Cardiac septum (tissue), 1 donor: ENCODE measurements at regions not wholly inside any gene's neighbourhood (a gene's known extent, or its start where the extent isn't known, plus 50 kb on each side); places are given as distances from the start of the nearest gene placed in this dataset.

ENCODE experiments used
- DNase-seq: peaks from one replicate; pipeline ENCODE4 v3.0.0-alpha.2; 2020; ENCODE audit warnings: low spot score
- intact Hi-C: fragments of 100-400 bp; cut with DNase I; formaldehyde crosslinking; loops from one replicate; pipeline ENCODE4 v1.14.0; 2022
- donor health status: DM: no; HTN: no; CAD: no.

- DNase-seq: no peak
- intact Hi-C loops: no loop called here
Measured at GRCh38 chr7:67406976-67407375, 410.3 kb downstream of the TYW1 start.

GRCh38 chr7:67407392-67408071, 410.9 kb downstream of the TYW1 start:
- no peak for DNase-seq
- intact Hi-C loops: no loop called here

- DNase-seq: no peak
- intact Hi-C loops: no loop called here
Measured at GRCh38 chr7:67408109-67408508, 411.5 kb downstream of the TYW1 start.

- intact Hi-C loops: no loop called here
Measured at GRCh38 chr7:67413670-67414069, 417.0 kb downstream of the TYW1 start.

GRCh38 chr7:67414858-67415257, 418.2 kb downstream of the TYW1 start:
- intact Hi-C loops: no loop called here

More at GRCh38 chr7:67413670-67414069, 417.0 kb downstream of the TYW1 start:
- DNase-seq: no peak

GRCh38 chr7:67422601-67423000, 426.0 kb downstream of the TYW1 start:
- intact Hi-C loops: no loop called here
- DNase-seq: no peak

More at GRCh38 chr7:67414858-67415257, 418.2 kb downstream of the TYW1 start:
- no peak for DNase-seq

- intact Hi-C loops: no loop called here
- DNase-seq: no peak
Measured at GRCh38 chr7:67423065-67423464, 426.4 kb downstream of the TYW1 start.

GRCh38 chr7:67426654-67427053, 430.0 kb downstream of the TYW1 start:
- intact Hi-C loops: no loop called here
- no peak for DNase-seq

GRCh38 chr7:67429735-67430134, 433.1 kb downstream of the TYW1 start:
- intact Hi-C loops: no loop called here

GRCh38 chr7:67432536-67433234, 436.1 kb downstream of the TYW1 start:
- intact Hi-C loops: no loop called here
- DNase-seq: no peak

More at GRCh38 chr7:67429735-67430134, 433.1 kb downstream of the TYW1 start:
- no peak for DNase-seq

- intact Hi-C loops: no loop called here
- DNase-seq: no peak
Measured at GRCh38 chr7:67435894-67436535, 439.4 kb downstream of the TYW1 start.

- no peak for DNase-seq
- intact Hi-C loops: no loop called here
Measured at GRCh38 chr7:67438198-67438882, 441.7 kb downstream of the TYW1 start.

GRCh38 chr7:67438913-67439505, 442.4 kb downstream of the TYW1 start:
- intact Hi-C loops: no loop called here
- no peak for DNase-seq

GRCh38 chr7:67440321-67440720, 443.7 kb downstream of the TYW1 start:
- intact Hi-C loops: no loop called here
- no peak for DNase-seq

- intact Hi-C loops: no loop called here
- DNase-seq: no peak
Measured at GRCh38 chr7:67445728-67446127, 449.1 kb downstream of the TYW1 start.

GRCh38 chr7:67447297-67447696, 450.7 kb downstream of the TYW1 start:
- no peak for DNase-seq
- intact Hi-C loops: no loop called here

- intact Hi-C loops: no loop called here
- no peak for DNase-seq
Measured at GRCh38 chr7:67448271-67448670, 451.6 kb downstream of the TYW1 start.

- intact Hi-C loops: no loop called here
- DNase-seq: no peak
Measured at GRCh38 chr7:67450171-67450570, 453.5 kb downstream of the TYW1 start.

GRCh38 chr7:67451306-67451705, 454.7 kb downstream of the TYW1 start:
- no peak for DNase-seq
- intact Hi-C loops: no loop called here

- intact Hi-C loops: no loop called here
Measured at GRCh38 chr7:67452516-67453026, 455.9 kb downstream of the TYW1 start.

More at GRCh38 chr7:67452516-67453026, 455.9 kb downstream of the TYW1 start:
- no peak for DNase-seq
